NCI-H460 (cell line): ENCODE measurements at regions not wholly inside any gene's neighbourhood (a gene's known extent, or its start where the extent isn't known, plus 50 kb on each side); places are given as distances from the start of the nearest gene placed in this dataset.
"Not testable (repeated sequence)": the region's sequence is repeated elsewhere in the genome, so short reads cannot be mapped to it uniquely, and the experiment has no call there.

Experiments
- DNase-seq: peaks from one replicate; pipeline ENCODE4 v3.0.0-alpha.2; 2016; ENCODE audit warnings: low read depth; ENCODE audit errors: extremely low read depth

DNA sequence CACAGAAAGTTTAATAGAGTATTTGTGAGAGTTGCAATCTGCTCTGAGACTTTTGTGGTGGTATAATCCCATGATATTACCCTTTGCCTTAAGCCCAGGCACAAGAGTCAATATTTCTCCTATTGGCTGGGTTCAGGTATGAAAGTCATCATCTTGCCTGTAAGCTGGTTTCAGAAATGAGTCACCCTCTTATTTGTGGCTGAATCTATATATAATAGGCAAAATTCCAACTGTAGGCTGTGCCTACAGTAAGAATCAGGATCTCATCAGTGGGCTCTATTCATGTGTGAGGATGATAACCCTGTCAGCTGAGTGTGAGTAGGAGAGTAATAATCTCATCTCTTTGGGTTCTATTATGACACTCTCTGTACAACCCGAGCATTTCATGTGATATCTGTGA, 2103.1 kb downstream of the TP53TG3F start:
- DNase-seq = no peak

DNA sequence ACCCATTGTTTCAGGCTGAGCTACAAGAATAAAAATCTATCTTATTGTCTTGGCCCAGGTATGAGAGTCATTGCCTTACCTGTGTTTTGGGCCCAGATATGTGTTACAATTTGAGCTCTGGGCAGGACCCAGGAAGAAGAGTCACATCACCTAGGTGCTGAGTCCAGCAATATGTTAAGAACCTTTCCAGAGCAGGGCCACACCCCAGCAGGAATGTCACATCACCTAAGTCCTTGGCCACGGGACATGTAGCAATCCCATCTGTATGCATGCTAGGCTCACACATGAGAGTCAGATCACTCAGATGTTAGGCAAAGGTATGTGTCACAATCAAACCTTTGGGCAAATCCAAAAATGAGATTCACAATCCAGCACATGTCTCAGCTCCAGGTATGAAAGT, 2103.5 kb downstream of the TP53TG3F start:
- DNase-seq = no peak

GRCh38 chr16:35564148-35564547, 2104.7 kb downstream of the TP53TG3F start:
- no peak for DNase-seq

DNA sequence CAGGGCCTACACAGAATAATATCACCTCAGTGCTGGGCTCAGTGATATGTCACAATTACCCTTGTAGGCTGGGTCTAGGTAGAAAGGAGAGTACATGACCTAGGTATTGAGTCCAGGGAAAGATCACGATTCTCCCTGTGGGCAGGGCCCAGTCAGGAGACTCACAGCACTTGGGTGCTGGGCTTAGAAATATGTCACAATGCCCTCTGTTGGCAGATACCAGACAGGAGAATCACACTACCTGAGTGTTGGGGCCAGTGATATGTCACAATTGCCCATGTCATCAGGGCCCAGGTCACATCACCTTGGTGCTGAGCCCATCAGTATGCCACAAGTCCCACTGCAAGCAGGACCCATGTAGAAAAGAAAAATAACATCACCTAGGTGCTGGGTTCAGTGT, 2105.5 kb downstream of the TP53TG3F start:
- DNase-seq = no peak

- DNase-seq = no peak
These were observed 2106.2 kb downstream of the TP53TG3F start for GRCh38 chr16:35565626-35566025.

DNA sequence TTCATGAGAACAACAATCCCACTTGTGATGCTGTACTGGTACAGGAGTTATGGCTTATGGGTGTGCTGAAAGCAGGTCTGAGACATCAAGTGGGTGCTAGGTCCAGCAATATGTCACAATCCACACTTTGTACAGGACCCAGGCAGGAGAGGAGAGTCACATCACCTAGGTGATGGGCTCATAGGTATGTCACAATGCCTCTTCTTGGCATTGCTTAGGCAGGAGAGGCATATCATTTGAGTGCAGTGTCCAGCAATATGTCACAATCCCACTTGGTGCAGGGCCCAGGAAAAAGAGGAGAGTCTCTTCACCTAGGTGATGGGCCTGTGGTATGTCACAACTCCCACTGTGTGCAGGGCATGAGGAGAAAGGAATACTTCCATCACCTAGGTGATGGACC, 2110.0 kb downstream of the TP53TG3F start:
- no peak for DNase-seq

DNA sequence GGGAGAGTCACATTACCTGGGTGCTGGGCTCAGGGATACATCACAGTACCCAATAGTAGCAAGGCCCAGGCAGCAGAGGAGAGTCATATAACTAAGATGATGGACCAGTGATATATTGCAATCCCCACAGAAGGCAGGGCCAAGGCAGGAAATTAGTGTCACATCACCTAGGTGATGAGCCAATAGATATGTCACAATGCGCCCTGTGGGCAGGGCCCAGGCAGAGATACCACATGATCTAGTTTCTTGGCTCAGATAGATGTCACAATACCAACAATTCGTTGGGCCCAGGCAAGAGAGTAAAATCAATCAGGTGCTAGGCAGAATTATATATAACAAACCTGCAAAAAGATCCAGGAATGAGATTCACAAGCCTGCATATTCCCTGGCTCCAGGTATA, 2111.5 kb downstream of the TP53TG3F start:
- no peak for DNase-seq

DNA sequence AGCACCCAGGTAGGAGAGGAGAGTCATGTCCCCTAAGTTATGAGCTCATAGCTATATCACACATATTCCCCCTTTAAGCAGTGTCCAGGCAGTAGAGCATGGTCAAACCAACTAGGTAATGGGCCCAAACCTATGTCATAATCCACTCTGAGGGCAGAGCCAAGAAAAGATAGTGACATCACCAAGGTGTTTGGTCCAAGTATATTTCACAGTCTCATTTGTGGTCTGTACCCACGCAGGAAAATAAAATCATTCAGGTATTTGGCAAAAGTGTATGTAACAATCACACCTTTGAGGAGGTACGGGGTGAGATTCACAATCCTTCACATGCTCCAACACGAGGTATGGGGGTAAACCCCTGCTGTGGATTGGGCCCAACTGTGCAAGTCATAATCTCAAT, 2112.8 kb downstream of the TP53TG3F start:
- DNase-seq = no peak

- no peak for DNase-seq
These were observed 2114.0 kb downstream of the TP53TG3F start for GRCh38 chr16:35573407-35573806.

GRCh38 chr16:35574011-35574410, 2114.6 kb downstream of the TP53TG3F start:
- no peak for DNase-seq

- no peak for DNase-seq
These were observed 2115.3 kb downstream of the TP53TG3F start for GRCh38 chr16:35574454-35575431.

GRCh38 chr16:35575432-35575821, 2116.0 kb downstream of the TP53TG3F start:
- no peak for DNase-seq

GRCh38 chr16:35585411-35585810, 2126.0 kb downstream of the TP53TG3F start:
- no peak for DNase-seq

DNA sequence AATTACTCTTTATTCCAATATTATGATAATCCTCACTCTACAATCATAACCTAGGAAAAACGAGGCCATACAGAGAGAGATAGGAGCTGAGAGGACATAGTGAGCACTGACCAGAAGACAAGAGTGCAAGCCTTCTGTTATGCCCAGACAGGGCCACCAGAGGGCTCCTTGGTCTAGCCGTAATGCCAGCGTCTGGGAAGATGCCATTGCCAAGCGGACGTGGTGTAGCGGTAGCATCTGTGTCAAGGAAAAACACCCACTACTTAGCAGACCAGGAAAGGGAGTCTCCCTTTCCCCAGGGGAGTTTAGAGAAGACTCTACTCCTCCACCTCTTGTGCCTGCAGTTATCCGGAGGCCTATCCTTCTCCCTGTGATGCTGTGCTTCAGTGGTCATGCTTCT, 2131.5 kb downstream of the TP53TG3F start:
- not testable (repeated sequence) for DNase-seq

DNA sequence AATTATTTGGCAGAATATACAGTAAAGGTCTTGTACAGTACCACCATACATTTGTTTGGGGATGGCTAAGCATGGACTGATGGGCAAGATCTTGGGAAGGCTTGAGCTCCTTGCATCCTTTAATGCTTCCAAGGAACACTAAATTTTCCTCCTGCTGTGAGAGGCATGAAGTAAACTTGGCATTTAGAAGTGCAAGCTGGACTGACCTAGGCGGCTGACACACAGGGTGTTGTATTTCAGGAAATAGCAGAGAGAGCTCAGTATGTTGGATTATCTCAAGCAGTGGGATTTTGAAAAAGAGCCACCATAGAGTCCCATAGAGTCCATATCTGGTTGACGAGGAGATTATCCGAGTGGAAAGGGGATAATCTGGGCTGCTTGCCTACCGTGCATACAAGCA, 2137.1 kb downstream of the TP53TG3F start:
- DNase-seq = no peak

DNA sequence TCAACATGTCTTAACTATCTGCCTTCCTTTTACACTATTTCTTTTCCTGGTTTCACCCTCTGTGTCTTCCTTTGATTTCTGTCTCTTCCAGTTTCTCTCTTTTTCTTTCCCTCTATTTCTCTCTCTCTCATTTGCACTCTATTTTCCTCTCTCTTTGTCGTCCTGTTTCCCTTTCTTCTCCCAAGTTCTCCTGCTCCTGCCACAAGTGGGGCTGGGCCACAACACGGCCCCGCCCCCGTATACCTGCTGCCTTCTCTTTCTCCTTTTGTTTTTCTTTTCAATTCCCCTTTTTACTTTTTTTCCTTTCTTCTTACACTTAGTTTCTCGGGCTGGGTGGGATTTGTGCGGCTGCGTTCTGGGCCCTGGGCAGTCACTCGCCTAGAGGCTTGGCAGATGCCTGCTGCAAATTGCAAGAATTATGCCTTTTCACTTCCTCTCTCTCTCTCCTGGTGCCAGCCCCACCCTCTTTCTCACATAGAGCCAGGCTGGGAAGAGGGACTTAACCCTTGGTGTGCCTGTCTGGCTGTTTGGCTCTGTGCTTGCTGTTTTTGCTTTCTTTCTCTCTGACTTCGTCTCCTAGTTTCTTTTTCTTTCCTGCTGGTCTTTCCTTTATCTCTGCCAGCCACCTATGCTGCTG, 2139.4 kb downstream of the TP53TG3F start:
- no peak for DNase-seq

DNA sequence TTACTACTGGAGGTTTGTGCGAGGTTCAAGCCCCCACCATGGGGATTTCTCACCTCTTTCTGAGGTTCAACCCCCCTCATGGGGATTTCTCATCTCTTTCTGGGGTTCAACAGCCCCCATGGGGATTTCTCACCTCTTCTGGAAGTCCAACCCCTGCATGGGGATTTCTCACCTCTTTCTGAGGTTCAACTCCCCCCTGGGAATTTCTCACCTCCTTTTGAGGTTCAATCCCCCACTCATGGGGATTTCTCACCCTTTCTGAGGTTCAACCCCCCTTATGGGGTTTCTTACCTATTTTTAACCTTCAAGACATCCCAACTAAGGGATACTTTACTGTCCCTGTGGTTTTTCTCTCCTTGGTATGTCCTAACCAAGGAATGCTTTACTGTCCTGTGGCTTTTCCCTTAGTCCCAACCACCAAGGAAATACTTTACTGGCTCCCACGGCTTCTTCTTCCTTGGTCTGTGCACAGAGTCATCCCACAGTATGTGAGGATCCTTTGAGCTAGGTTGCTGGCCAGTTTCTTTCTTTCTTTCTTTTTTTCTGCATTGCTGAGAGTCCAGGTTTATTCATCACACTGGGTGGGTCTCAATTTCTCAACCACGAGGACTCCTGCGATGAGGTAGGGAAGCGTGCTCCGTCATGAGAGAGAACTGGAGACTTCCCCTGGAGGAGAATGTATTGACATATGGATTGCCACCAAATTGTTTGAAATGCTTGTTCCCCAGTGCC, 2140.2 kb downstream of the TP53TG3F start:
- DNase-seq = no peak

DNA sequence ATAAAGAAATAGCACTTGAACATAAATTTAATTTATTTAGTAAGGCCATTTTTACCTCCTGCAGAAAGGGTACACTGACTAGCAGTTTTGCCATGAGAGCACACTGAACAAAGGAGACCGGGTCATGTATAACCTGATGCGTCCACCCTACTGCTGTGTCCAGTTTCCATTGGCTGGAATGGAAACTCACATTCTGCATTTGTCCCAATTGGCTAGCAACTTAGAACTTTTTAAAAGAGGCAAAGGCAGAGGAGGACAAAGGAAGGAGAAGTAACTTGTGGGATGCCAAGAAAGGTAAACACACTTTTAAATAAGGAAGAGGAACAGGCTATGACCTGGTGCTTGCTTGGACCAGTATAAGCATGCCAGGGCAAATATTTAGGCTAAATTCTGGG, 2140.7 kb downstream of the TP53TG3F start:
- DNase-seq = not testable (repeated sequence)

GRCh38 chr16:35602116-35602515, 2142.7 kb downstream of the TP53TG3F start:
- DNase-seq = no peak

- DNase-seq = not testable (repeated sequence)
These were observed 2144.0 kb downstream of the TP53TG3F start for GRCh38 chr16:35603371-35603770.

GRCh38 chr16:35605921-35606320, 2146.5 kb downstream of the TP53TG3F start:
- no peak for DNase-seq
